ENCODE measurements at regions not wholly inside any gene's neighbourhood (a gene's known extent, or its start where the extent isn't known, plus 50 kb on each side); places are given as distances from the start of the nearest gene placed in this dataset.

DNA sequence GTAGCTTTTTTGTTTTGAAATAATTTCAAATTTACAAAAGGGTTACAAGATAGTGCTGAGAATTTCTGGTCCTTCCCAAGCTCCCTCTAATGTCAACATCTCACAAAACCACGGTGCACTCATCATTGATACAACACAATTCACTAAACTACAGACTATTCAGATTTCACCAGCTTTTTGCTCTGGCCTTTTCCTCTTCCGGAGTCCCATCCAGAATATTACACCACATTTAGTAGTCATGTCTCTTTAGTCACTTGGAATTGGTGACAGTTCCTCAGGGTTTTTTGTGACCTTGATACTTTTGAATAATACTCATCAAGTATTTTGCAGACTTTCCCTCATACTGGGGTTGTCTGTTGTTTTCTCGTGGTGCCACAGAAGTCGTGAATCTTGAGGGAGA is 484.0 kb downstream of the GADD45G start:
- no peak for DNase-seq (ENCODE audit: low read depth)
- no peak overlapping the region for H3K4me3 ChIP-seq (ENCODE audit: low read depth, low read length)
- no peak for TF ChIP-seq CTCF (IDR thresholded peaks at IDR 0.05; ENCODE audit: control insufficient read depth, extremely low read depth, insufficient read depth)

DNA sequence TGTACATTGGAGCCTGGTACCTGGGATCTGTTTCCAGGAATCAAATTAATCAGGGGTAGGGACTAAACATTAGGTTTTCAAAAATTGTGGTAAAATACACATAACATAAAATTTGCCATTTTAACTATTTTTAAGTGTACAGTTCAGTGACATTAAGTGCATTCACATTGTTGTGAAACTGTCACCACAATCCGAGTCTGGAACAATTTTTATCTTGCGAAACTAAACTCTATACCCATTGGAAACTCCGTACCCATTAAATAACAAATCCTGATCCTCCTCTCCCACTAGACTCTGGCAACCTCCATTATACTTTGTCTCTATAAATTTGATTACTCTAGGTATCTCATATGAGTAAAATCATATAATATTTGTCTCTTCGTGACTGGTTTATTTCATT is 486.2 kb downstream of the GADD45G start:
- no peak overlapping the region for H3K4me3 ChIP-seq (ENCODE audit: low read depth, low read length)
- DNase-seq (ENCODE audit: low read depth): no peak
- no peak for TF ChIP-seq CTCF (IDR thresholded peaks at IDR 0.05; ENCODE audit: control insufficient read depth, extremely low read depth, insufficient read depth)

DNA sequence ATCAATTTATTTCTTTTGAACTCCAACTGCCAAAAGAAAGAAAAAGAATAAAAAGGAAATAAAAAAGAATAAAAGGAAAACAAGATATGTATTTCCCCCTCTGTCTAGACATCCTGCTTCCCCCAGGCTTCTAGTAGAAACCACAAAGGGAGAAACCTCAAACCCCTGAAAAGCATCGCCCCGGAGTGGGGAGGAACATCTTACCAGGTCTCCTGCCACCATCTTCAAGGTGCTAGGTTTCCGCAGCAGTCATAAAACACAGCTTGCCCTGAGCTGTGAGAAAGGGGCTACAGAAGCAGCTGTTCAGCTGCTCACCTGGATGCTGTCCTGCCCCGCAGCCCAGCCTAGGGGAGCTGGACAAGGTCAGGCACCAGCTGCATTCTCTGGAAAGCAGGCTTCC is 487.7 kb downstream of the GADD45G start:
- no peak overlapping the region for H3K4me3 ChIP-seq (ENCODE audit: low read depth, low read length)
- DNase-seq (ENCODE audit: low read depth): no peak
- TF ChIP-seq CTCF (IDR thresholded peaks at IDR 0.05; ENCODE audit: control insufficient read depth, extremely low read depth, insufficient read depth): no peak

- TF ChIP-seq CTCF (IDR thresholded peaks at IDR 0.05; ENCODE audit: control insufficient read depth, extremely low read depth, insufficient read depth): no peak
- DNase-seq (ENCODE audit: low read depth): no peak
- H3K4me3 ChIP-seq (ENCODE audit: low read depth, low read length): no peak overlapping the region
Observed at GRCh38 chr9:90095682-90096081, 490.9 kb downstream of the GADD45G start.

GRCh38 chr9:90097237-90097636 is 492.4 kb downstream of the GADD45G start:
- DNase-seq (ENCODE audit: low read depth): no peak
- no peak for TF ChIP-seq CTCF (IDR thresholded peaks at IDR 0.05; ENCODE audit: control insufficient read depth, extremely low read depth, insufficient read depth)
- H3K4me3 ChIP-seq (ENCODE audit: low read depth, low read length): no peak overlapping the region

GRCh38 chr9:90098408-90098807 is 493.6 kb downstream of the GADD45G start:
- DNase-seq (ENCODE audit: low read depth): no peak
- no peak for TF ChIP-seq CTCF (IDR thresholded peaks at IDR 0.05; ENCODE audit: control insufficient read depth, extremely low read depth, insufficient read depth)
- no peak overlapping the region for H3K4me3 ChIP-seq (ENCODE audit: low read depth, low read length)

GRCh38 chr9:90099262-90099963 is 494.6 kb downstream of the GADD45G start:
- H3K4me3 ChIP-seq (ENCODE audit: low read depth, low read length): no peak overlapping the region
- no peak for DNase-seq (ENCODE audit: low read depth)
- peak; percentile 85 for TF ChIP-seq CTCF (IDR thresholded peaks at IDR 0.05; ENCODE audit: control insufficient read depth, extremely low read depth, insufficient read depth)
